WERI-Rb-1 (cell line): ENCODE measurements at regions not wholly inside any gene's neighbourhood (a gene's known extent, or its start where the extent isn't known, plus 50 kb on each side); places are given as distances from the start of the nearest gene placed in this dataset.
"Not testable (repeated sequence)": the region's sequence is repeated elsewhere in the genome, so short reads cannot be mapped to it uniquely, and the experiment has no call there.

Experiments used
- DNase-seq: peaks from one replicate; pipeline ENCODE4 v3.0.0-alpha.2; 2020
- H3K27ac ChIP-seq: fragments of 250-450 bp; sonication (Bioruptor Pico); 2 replicates; pipeline ENCODE4 v1.5.1; 2020; ENCODE audit warnings: mild to moderate bottlenecking, moderate library complexity
- H3K27me3 ChIP-seq: fragments of 250-450 bp; sonication (Bioruptor Pico); 2 replicates; pipeline ENCODE4 v1.5.1; 2021; ENCODE audit warnings: mild to moderate bottlenecking, low read depth, moderate library complexity; ENCODE audit not compliant: insufficient read depth, severe bottlenecking
- H3K36me3 ChIP-seq: fragments of 250-450 bp; sonication (Bioruptor Pico); 2 replicates; pipeline ENCODE4 v1.5.1; 2020; ENCODE audit warnings: mild to moderate bottlenecking, moderate library complexity
- H3K4me3 ChIP-seq: 2 replicates; pipeline ENCODE4 v1.5.1; 2011; ENCODE audit warnings: low read depth, mild to moderate bottlenecking, control low read depth, low read length
- H3K9me3 ChIP-seq: fragments of 250-450 bp; sonication (Bioruptor Pico); 2 replicates; pipeline ENCODE4 v1.5.1; 2021; ENCODE audit warnings: mild to moderate bottlenecking, moderate library complexity; ENCODE audit not compliant: severe bottlenecking
- CTCF ChIP-seq: IDR thresholded peaks from 2 replicates; pipeline ENCODE4 v1.5.1; 2011; ENCODE audit warnings: low read depth, mild to moderate bottlenecking, control low read depth, inconsistent platforms, low read length

GRCh38 chr2:185674232-185674631, 64.4 kb upstream of the FSIP2 start:
- Histone ChIP-seq H3K27ac (no peak overlapping the region), H3K9me3 (no peaks in the 10 kb centered on the region), H3K4me3 (no peak overlapping the region), H3K36me3 (no peaks in the 10 kb centered on the region), H3K27me3 (no peaks in the 10 kb centered on the region)
- DNase-seq = no peak
- no peak for TF ChIP-seq CTCF

- H3K9me3 ChIP-seq = no peaks in the 10 kb centered on the region
- no peak for DNase-seq
- no peak for TF ChIP-seq CTCF
- no peaks in the 10 kb centered on the region for H3K36me3 ChIP-seq
- H3K27me3 ChIP-seq = no peaks in the 10 kb centered on the region
- H3K4me3 ChIP-seq = no peak overlapping the region
- H3K27ac ChIP-seq = no peak overlapping the region
Measured at GRCh38 chr2:185676316-185676715, 62.3 kb upstream of the FSIP2 start.

DNA sequence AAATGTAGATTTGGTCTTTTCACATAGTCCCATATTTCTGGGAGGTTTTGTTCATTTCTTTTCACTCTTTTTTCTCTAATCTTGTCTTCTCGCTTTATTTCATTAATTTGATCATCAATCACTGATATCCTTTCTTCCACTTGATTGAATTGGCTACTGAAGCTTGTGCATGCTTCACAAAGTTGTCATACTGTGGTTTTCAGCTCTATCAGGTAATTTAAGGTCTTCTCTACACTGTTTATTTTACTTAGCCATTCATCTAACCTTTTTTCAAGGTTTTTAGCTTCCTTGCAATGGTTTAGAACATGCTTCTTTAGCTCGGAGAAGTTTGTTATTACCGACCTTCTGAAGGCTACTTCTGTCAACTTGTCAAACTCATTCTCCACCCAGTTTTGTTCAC, 51.6 kb upstream of the FSIP2 start:
- H3K36me3 ChIP-seq, H3K9me3 ChIP-seq, DNase-seq, H3K27me3 ChIP-seq, H3K4me3 ChIP-seq, H3K27ac ChIP-seq: not testable (repeated sequence)

GRCh38 chr2:185687967-185688366, 50.6 kb upstream of the FSIP2 start:
- H3K4me3 ChIP-seq = no peak overlapping the region
- DNase-seq = no peak
- no peaks in the 10 kb centered on the region for H3K9me3 ChIP-seq
- H3K27ac ChIP-seq = no peak overlapping the region
- H3K27me3 ChIP-seq = no peaks in the 10 kb centered on the region
- TF ChIP-seq CTCF = no peak
- H3K36me3 ChIP-seq = no peaks in the 10 kb centered on the region
